ENCODE measurements at regions not wholly inside any gene's neighbourhood (a gene's known extent, or its start where the extent isn't known, plus 50 kb on each side); places are given as distances from the start of the nearest gene placed in this dataset.

GRCh38 chr16:86945166-86945900 is 367.0 kb downstream of the FOXL1 start:
- TF ChIP-seq NR3C1 (CRISPR knock-in tag; conservative IDR thresholded peaks at IDR 0.05; ENCODE audit: low read depth) (no peak), CTCF (IDR thresholded peaks at IDR 0.05) (no peak), ZNF121 (CRISPR knock-in tag; IDR thresholded peaks at IDR 0.05) (no peak), GABPB1 (CRISPR knock-in tag; IDR thresholded peaks at IDR 0.05) (no peak), ATF1 (CRISPR knock-in tag; IDR thresholded peaks at IDR 0.05) (no peak), ATF2 (CRISPR knock-in tag; IDR thresholded peaks at IDR 0.05; ENCODE audit: borderline replicate concordance, low read depth) (no peak), RELA (CRISPR knock-in tag; IDR thresholded peaks at IDR 0.05; ENCODE audit: borderline replicate concordance) (no peak), ZNF138 (CRISPR knock-in tag; conservative IDR thresholded peaks at IDR 0.05) (no peak)
